HepG2 (cell line): ENCODE measurements at regions not wholly inside any gene's neighbourhood (a gene's known extent, or its start where the extent isn't known, plus 50 kb on each side); places are given as distances from the start of the nearest gene placed in this dataset.

ENCODE experiments used
- ATAC-seq: fragments of 200-7000 bp; cut with Tn5 transposase; 3 replicates; pipeline ENCODE4 v1.9.1; 2020; ENCODE audit warnings: mild to moderate bottlenecking, moderate library complexity
- BruUV-seq: library from RNA; stranded (reverse); fragments of 400-500 nt; replicated peaks from 2 replicates; lab custom pipeline; 2021; lab: Mats Ljungman, UMichigan
- CTCF ChIA-PET: fragments of 300-600 bp; formaldehyde crosslinking; extraction: SDS; loops from one replicate; lab custom pipeline; 2021; ENCODE audit warnings: low total read pairs, inconsistent platforms, low intra/inter-chr PET ratio; lab: Yijun Ruan, JAX
- POLR2A ChIA-PET: fragments of 350-600 bp; sonication (Branson Sonifier 250); formaldehyde crosslinking; loops from one replicate; lab custom pipeline; 2020; ENCODE audit warnings: antibody characterized with exemption, inconsistent platforms; lab: Yijun Ruan, JAX
- DNase-seq: peaks from one replicate; pipeline ENCODE4 v3.0.0-alpha.2; 2015; ENCODE audit warnings: low spot score
- FAIRE-seq: peaks from 3 replicates; lab custom pipeline; 2011; peaks lifted over from hg19 to GRCh38; lab: Jason Lieb, UNC
- H2AFZ ChIP-seq: one replicate; pipeline ENCODE4 v1.6.1; 2011; ENCODE audit warnings: low read length, inconsistent platforms
- H3K27ac ChIP-seq: fragments of 300-600 bp; 3 replicates; pipeline ENCODE4 v1.8.0; 2011; ENCODE audit warnings: mixed run types, mild to moderate bottlenecking, mixed read lengths, low read length, inconsistent platforms; ENCODE audit not compliant: insufficient read depth; ENCODE audit errors: extremely low read length
- H3K27me3 ChIP-seq, 2 experiments: fragments of 200-600 bp in 1 of 2; 2 replicates in 1 of 2; 3 replicates in 1 of 2; pipeline versions ENCODE4 v1.6.0 to v1.8.0; 2011; ENCODE audit warnings: low read length in 2 of 2, mild to moderate bottlenecking in 2 of 2, moderate library complexity in 2 of 2, inconsistent platforms in 1 of 2; ENCODE audit not compliant: insufficient read depth in 2 of 2, control insufficient read depth in 1 of 2
- H3K36me3 ChIP-seq, 2 experiments: fragments of 200-600 bp in 1 of 2; replicated peaks in 1 of 2; 2 replicates in 1 of 2; 3 replicates in 1 of 2; pipeline versions ENCODE4 v1.5.1 to v1.8.0; 2011; ENCODE audit warnings: low read length in 2 of 2, inconsistent platforms in 1 of 2; ENCODE audit not compliant: insufficient read depth in 2 of 2, control insufficient read depth in 1 of 2
- H3K4me1 ChIP-seq: 2 replicates; pipeline ENCODE4 v1.5.1; 2012; ENCODE audit warnings: low read length, inconsistent platforms; ENCODE audit not compliant: insufficient read depth
- H3K4me2 ChIP-seq: 2 replicates; pipeline ENCODE4 v1.6.0; 2011; ENCODE audit warnings: low read depth, low read length, inconsistent platforms
- H3K4me3 ChIP-seq, 3 experiments: fragments of 200-600 bp in 1 of 3; sonication (generic), shearing (Covaris generic) in 1 of 3; replicated peaks in 1 of 3; 2 replicates each; pipeline ENCODE4 v1.5.1; 2011 to 2016; ENCODE audit warnings: low read length in 3 of 3, inconsistent platforms in 2 of 3, low read depth in 2 of 3, mild to moderate bottlenecking in 2 of 3, control low read depth in 1 of 3, mixed read lengths in 1 of 3; ENCODE audit not compliant: insufficient read depth in 1 of 3
- H3K79me2 ChIP-seq: one replicate; pipeline ENCODE4 v1.6.1; 2011; ENCODE audit warnings: low read length, inconsistent platforms; ENCODE audit not compliant: insufficient read depth
- H3K9ac ChIP-seq: 2 replicates; pipeline ENCODE4 v1.6.0; 2011; ENCODE audit warnings: mild to moderate bottlenecking, low read depth, low read length, inconsistent platforms; ENCODE audit not compliant: insufficient read depth
- H3K9me3 ChIP-seq: 2 replicates; pipeline ENCODE4 v1.5.1; 2012; ENCODE audit warnings: mild to moderate bottlenecking, low read length
- H4K20me1 ChIP-seq: 2 replicates; pipeline ENCODE4 v1.6.0; 2011; ENCODE audit warnings: inconsistent platforms, mild to moderate bottlenecking, low read length, moderate library complexity; ENCODE audit not compliant: insufficient read depth
- EEA1 ChIP-seq: sonication (generic); formaldehyde crosslinking; IDR thresholded peaks from 2 replicates; pipeline ENCODE4 v1.5.1; 2020; ENCODE audit warnings: mild to moderate bottlenecking, missing genetic modification reagents, borderline replicate concordance
- GATAD2A ChIP-seq: IDR thresholded peaks from 2 replicates; pipeline ENCODE4 v1.6.1; 2016
- HOXA5 ChIP-seq: sonication (generic); formaldehyde crosslinking; IDR thresholded peaks from 2 replicates; pipeline ENCODE4 v1.4.0; 2020; ENCODE audit warnings: missing genetic modification reagents
- IRX3 ChIP-seq: sonication (generic); formaldehyde crosslinking; IDR thresholded peaks from 2 replicates; pipeline ENCODE4 v1.8.1; 2023; ENCODE audit warnings: mild to moderate bottlenecking, low read depth, missing genetic modification reagents, borderline replicate concordance
- KDM6A ChIP-seq: IDR thresholded peaks from 2 replicates; pipeline ENCODE4 v1.6.1; 2016; ENCODE audit warnings: low read depth
- MAFF ChIP-seq: IDR thresholded peaks from 2 replicates; pipeline ENCODE4 v1.6.1; 2011; ENCODE audit warnings: low read depth, low read length, improper control_type of control experiment
- NKX3-1 ChIP-seq: sonication (generic); formaldehyde crosslinking; IDR thresholded peaks from 2 replicates; pipeline ENCODE4 v1.5.0; 2020; ENCODE audit warnings: missing genetic modification reagents
- TSC22D2 ChIP-seq: sonication (generic); formaldehyde crosslinking; IDR thresholded peaks from 2 replicates; pipeline ENCODE4 v1.5.1; 2020; ENCODE audit warnings: missing genetic modification reagents, mild to moderate bottlenecking, borderline replicate concordance
- ZNF101 ChIP-seq: sonication (generic); formaldehyde crosslinking; IDR thresholded peaks from 2 replicates; pipeline ENCODE4 v1.4.0; 2020; ENCODE audit warnings: mild to moderate bottlenecking, low read depth, missing genetic modification reagents, borderline replicate concordance
- ZNF563 ChIP-seq: sonication (generic); formaldehyde crosslinking; IDR thresholded peaks from 2 replicates; pipeline ENCODE4 v1.8.0; 2022; ENCODE audit warnings: mild to moderate bottlenecking, moderate library complexity, missing genetic modification reagents
- ZNF619 ChIP-seq: sonication (generic); formaldehyde crosslinking; IDR thresholded peaks from 2 replicates; pipeline ENCODE4 v1.4.0; 2020; ENCODE audit warnings: mild to moderate bottlenecking, missing genetic modification reagents
- ZNF780A ChIP-seq: sonication (generic); formaldehyde crosslinking; IDR thresholded peaks from 2 replicates; pipeline ENCODE4 v1.8.0; 2022; ENCODE audit warnings: mild to moderate bottlenecking, missing genetic modification reagents, moderate library complexity
- ZNF782 ChIP-seq: sonication (generic); formaldehyde crosslinking; IDR thresholded peaks from 2 replicates; pipeline ENCODE4 v1.4.0; 2020; ENCODE audit warnings: missing genetic modification reagents, mild to moderate bottlenecking, borderline replicate concordance
- ZNF878 ChIP-seq: sonication (generic); formaldehyde crosslinking; IDR thresholded peaks from 2 replicates; pipeline ENCODE4 v1.8.1; 2023; ENCODE audit warnings: mild to moderate bottlenecking, missing genetic modification reagents, moderate library complexity
- WGBS: methylation state at CpG from one replicate; pipeline ENCODE4 v1.1.6; 2017; ENCODE audit warnings: low lambda C conversion rate; 5-methylcytosine and 5-hydroxymethylcytosine counted together
- in situ Hi-C: cut with HindIII; loops from 2 replicates; pipeline ENCODE4 v1.10.0; 2017; ENCODE audit warnings: low pct_unique_long_range_greater_than_20kb; ENCODE audit not compliant: extremely low pct_ligation_motif_present
- intact Hi-C: fragments of 100-400 bp; cut with micrococcal nuclease; formaldehyde crosslinking; loops from one replicate; pipeline ENCODE4 v1.10.0; 2022; ENCODE audit not compliant: unreplicated experiment
- TF ChIP-seq, protein P1 (sequence below): sonication (generic); formaldehyde crosslinking; IDR thresholded peaks from 2 replicates; pipeline ENCODE4 v1.4.0; 2020; ENCODE audit warnings: missing genetic modification reagents
- TF ChIP-seq, protein P2 (sequence below): sonication (generic); formaldehyde crosslinking; conservative IDR thresholded peaks from 2 replicates; pipeline ENCODE4 v1.8.0; 2022; ENCODE audit warnings: missing genetic modification reagents
- TF ChIP-seq, protein P3 (sequence below): sonication (generic); formaldehyde crosslinking; conservative IDR thresholded peaks from 2 replicates; pipeline ENCODE4 v1.8.1; 2023; ENCODE audit warnings: missing genetic modification reagents

DNA sequence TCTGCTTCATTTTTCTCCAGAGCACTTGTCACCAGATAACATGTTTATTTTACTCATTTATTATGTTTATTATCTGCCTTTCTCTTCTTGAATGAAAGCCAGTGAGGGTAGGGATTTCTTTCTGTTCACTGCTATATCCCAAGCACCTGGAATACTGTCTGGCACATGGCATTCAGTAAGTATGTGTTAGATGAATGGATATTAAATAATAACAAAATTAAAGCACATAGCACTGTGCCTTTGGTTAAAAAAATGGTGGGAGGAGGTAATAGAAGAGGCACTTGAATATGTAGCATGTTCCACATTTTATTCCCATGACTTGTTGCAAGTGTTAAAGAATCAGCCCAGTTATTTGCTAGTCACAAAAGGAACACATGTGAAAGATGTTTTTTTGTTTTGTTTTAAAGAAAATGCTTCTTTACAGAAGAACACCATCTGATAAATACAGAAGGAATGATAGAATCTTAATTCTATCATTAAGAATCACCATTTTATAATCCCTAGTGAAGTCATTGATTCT is 151.0 kb downstream of the DLEU7 start:
- FAIRE-seq (no peak), ATAC-seq (no peak), DNase-seq (no peak)
- H3K4me2 ChIP-seq, result no peak overlapping the region
- no peak overlapping the region for H3K27ac ChIP-seq
- no TSS peak for BruUV-seq
- no peaks in the 10 kb centered on the region for H3K27me3 ChIP-seq
- in situ Hi-C loops (no loop called here), intact Hi-C loops (no loop called here)
- CTCF ChIA-PET, result no interaction called here
- H2AFZ ChIP-seq, result no peak overlapping the region
- H3K4me3 ChIP-seq, result no peak overlapping the region
- POLR2A ChIA-PET, result no interaction called here
- H3K36me3 ChIP-seq, result no peaks in the 10 kb centered on the region
- no peaks in the 10 kb centered on the region; the same call in 1 of the 2 replicates for H3K4me1 ChIP-seq
- H4K20me1 ChIP-seq, result no peaks in the 10 kb centered on the region
- no peak overlapping the region for H3K9ac ChIP-seq
- no peaks in the 10 kb centered on the region for H3K79me2 ChIP-seq
- TF ChIP-seq IRX3 (CRISPR knock-in tag) (no peak), ZNF878 (CRISPR knock-in tag) (no peak), EEA1 (CRISPR knock-in tag) (no peak)
- TF ChIP-seq, protein P1, sequence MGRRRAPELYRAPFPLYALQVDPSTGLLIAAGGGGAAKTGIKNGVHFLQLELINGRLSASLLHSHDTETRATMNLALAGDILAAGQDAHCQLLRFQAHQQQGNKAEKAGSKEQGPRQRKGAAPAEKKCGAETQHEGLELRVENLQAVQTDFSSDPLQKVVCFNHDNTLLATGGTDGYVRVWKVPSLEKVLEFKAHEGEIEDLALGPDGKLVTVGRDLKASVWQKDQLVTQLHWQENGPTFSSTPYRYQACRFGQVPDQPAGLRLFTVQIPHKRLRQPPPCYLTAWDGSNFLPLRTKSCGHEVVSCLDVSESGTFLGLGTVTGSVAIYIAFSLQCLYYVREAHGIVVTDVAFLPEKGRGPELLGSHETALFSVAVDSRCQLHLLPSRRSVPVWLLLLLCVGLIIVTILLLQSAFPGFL (CRISPR knock-in tag), result no peak
- H3K9me3 ChIP-seq, result no peaks in the 10 kb centered on the region

DNA sequence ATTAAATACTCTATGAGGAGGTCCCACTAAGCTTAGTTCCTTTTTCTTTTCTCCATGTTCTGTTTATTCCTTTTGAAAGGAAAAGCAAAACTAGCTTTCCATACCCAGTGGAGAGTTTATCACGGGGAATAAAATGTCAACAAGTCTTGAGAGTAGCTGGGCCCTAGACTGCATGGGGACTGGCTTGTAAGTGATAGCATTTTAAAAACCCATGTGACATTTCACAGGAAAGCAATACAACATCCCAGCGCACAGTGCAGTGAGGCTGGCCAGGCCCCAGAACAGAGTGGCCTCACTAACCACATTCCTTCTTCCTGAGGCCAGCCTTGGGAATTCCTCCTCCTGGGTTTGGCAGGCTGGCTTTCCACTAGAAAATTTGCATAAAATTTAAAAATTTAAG is 149.8 kb downstream of the DLEU7 start:
- H3K36me3 ChIP-seq, result no peaks in the 10 kb centered on the region
- BruUV-seq, result no TSS peak
- H3K79me2 ChIP-seq, result no peaks in the 10 kb centered on the region
- in situ Hi-C loops (no loop called here), intact Hi-C loops (no loop called here)
- no peak for DNase-seq
- H3K9me3 ChIP-seq, result no peaks in the 10 kb centered on the region
- no peak for ATAC-seq
- ChIA-PET CTCF (no interaction called here), POLR2A (no interaction called here)
- no peak overlapping the region for H3K4me3 ChIP-seq
- no peak overlapping the region for H3K4me2 ChIP-seq
- no peaks in the 10 kb centered on the region for H3K27me3 ChIP-seq
- no peaks in the 10 kb centered on the region for H4K20me1 ChIP-seq
- WGBS, result 96% methylated on average over 2 of the region's 2 CpGs
- H3K27ac ChIP-seq, result no peak overlapping the region
- H3K9ac ChIP-seq, result no peak overlapping the region
- no peaks in the 10 kb centered on the region; the same call in 1 of the 2 replicates for H3K4me1 ChIP-seq
- FAIRE-seq, result no peak
- no peak overlapping the region for H2AFZ ChIP-seq
- TF ChIP-seq TSC22D2 (CRISPR knock-in tag), result no peak
- TF ChIP-seq ZNF563 (CRISPR knock-in tag), result no peak
- TF ChIP-seq ZNF101 (CRISPR knock-in tag), result no peak
- TF ChIP-seq HOXA5 (CRISPR knock-in tag), result no peak
- no peak for TF ChIP-seq ZNF782 (CRISPR knock-in tag)
- TF ChIP-seq MAFF, result no peak
- TF ChIP-seq ZNF780A (CRISPR knock-in tag), result no peak
- TF ChIP-seq, protein P2, sequence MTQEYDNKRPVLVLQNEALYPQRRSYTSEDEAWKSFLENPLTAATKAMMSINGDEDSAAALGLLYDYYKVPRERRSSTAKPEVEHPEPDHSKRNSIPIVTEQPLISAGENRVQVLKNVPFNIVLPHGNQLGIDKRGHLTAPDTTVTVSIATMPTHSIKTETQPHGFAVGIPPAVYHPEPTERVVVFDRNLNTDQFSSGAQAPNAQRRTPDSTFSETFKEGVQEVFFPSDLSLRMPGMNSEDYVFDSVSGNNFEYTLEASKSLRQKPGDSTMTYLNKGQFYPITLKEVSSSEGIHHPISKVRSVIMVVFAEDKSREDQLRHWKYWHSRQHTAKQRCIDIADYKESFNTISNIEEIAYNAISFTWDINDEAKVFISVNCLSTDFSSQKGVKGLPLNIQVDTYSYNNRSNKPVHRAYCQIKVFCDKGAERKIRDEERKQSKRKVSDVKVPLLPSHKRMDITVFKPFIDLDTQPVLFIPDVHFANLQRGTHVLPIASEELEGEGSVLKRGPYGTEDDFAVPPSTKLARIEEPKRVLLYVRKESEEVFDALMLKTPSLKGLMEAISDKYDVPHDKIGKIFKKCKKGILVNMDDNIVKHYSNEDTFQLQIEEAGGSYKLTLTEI, result no peak
- TF ChIP-seq, protein P3, sequence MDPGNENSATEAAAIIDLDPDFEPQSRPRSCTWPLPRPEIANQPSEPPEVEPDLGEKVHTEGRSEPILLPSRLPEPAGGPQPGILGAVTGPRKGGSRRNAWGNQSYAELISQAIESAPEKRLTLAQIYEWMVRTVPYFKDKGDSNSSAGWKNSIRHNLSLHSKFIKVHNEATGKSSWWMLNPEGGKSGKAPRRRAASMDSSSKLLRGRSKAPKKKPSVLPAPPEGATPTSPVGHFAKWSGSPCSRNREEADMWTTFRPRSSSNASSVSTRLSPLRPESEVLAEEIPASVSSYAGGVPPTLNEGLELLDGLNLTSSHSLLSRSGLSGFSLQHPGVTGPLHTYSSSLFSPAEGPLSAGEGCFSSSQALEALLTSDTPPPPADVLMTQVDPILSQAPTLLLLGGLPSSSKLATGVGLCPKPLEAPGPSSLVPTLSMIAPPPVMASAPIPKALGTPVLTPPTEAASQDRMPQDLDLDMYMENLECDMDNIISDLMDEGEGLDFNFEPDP (CRISPR knock-in tag), result no peak
- no peak for TF ChIP-seq GATAD2A (CRISPR knock-in tag)
- no peak for TF ChIP-seq ZNF619 (CRISPR knock-in tag)
- TF ChIP-seq KDM6A (CRISPR knock-in tag), result no peak
- no peak for TF ChIP-seq NKX3-1 (CRISPR knock-in tag)
